Neural cell (in vitro differentiated cells): ENCODE measurements at regions not wholly inside any gene's neighbourhood (a gene's known extent, or its start where the extent isn't known, plus 50 kb on each side); places are given as distances from the start of the nearest gene placed in this dataset.

Experiments
- CTCF ChIP-seq: fragments of 450-650 bp; IDR thresholded peaks from 2 replicates; pipeline ENCODE4 v1.5.1; 2014; ENCODE audit warnings: antibody characterized with exemption, mild to moderate bottlenecking, moderate library complexity; ENCODE audit not compliant: poor library complexity, severe bottlenecking
- RAD21 ChIP-seq: fragments of 450-650 bp; conservative IDR thresholded peaks from 2 replicates; pipeline ENCODE4 v1.6.1; 2014; ENCODE audit warnings: antibody characterized with exemption, mild to moderate bottlenecking, moderate library complexity

- TF ChIP-seq RAD21: no peak
- no peak for TF ChIP-seq CTCF
These were observed 115.8 kb upstream of the LAMA2 start for GRCh38 chr6:128767150-128767549.
